Colonic mucosa (tissue), 4 donors: ENCODE measurements at regions not wholly inside any gene's neighbourhood (a gene's known extent, or its start where the extent isn't known, plus 50 kb on each side); places are given as distances from the start of the nearest gene placed in this dataset.
A peak's percentile ranks its signal among the peaks of the same experiment; 100 is the strongest.

Experiments
- DNase-seq: peaks from one replicate; pipeline ENCODE4 v3.0.0-alpha.2; 2020
- H3K27ac ChIP-seq: fragments of 200-600 bp; one replicate; pipeline ENCODE4 v1.8.0; 2021
- H3K27me3 ChIP-seq: fragments of 200-600 bp; one replicate; pipeline ENCODE4 v1.8.0; 2021
- H3K36me3 ChIP-seq: fragments of 200-600 bp; one replicate; pipeline ENCODE4 v1.8.0; 2021
- H3K4me1 ChIP-seq: fragments of 200-600 bp; one replicate; pipeline ENCODE4 v1.8.0; 2021; ENCODE audit warnings: mild to moderate bottlenecking
- H3K4me3 ChIP-seq: fragments of 200-600 bp; one replicate; pipeline ENCODE4 v1.8.0; 2021
- H3K9ac ChIP-seq, 2 donors: one replicate each; pipeline ENCODE4 v1.7.0; 2013; ENCODE audit warnings: control low read depth in 2 of 2, low read depth in 2 of 2, low read length in 2 of 2
- H3K9me3 ChIP-seq: fragments of 200-600 bp; one replicate; pipeline ENCODE4 v1.8.0; 2021
- intact Hi-C: fragments of 100-400 bp; cut with DNase I; formaldehyde crosslinking; loops from one replicate; pipeline ENCODE4 v1.14.1; 2022
- TF ChIP-seq, protein P1 (sequence below): fragments of 200-600 bp; IDR thresholded peaks from one replicate; pipeline ENCODE4 v1.8.0; 2022; ENCODE audit warnings: antibody characterized with exemption, mild to moderate bottlenecking
- donor health status: healthy.
- donor health status: DM: no; HTN: no; CAD: no.
- donor health status: DM: no; HTN: no; CAD: no.

- intact Hi-C loops, result no loop called here
- Histone ChIP-seq H3K4me1 (no peaks in the 10 kb centered on the region), H3K4me3 (no peak overlapping the region), H3K9me3 (no peaks in the 10 kb centered on the region), H3K36me3 (no peaks in the 10 kb centered on the region), H3K27ac (no peak overlapping the region), H3K27me3 (no peaks in the 10 kb centered on the region), H3K9ac (no peak overlapping the region)
- TF ChIP-seq, protein P1, sequence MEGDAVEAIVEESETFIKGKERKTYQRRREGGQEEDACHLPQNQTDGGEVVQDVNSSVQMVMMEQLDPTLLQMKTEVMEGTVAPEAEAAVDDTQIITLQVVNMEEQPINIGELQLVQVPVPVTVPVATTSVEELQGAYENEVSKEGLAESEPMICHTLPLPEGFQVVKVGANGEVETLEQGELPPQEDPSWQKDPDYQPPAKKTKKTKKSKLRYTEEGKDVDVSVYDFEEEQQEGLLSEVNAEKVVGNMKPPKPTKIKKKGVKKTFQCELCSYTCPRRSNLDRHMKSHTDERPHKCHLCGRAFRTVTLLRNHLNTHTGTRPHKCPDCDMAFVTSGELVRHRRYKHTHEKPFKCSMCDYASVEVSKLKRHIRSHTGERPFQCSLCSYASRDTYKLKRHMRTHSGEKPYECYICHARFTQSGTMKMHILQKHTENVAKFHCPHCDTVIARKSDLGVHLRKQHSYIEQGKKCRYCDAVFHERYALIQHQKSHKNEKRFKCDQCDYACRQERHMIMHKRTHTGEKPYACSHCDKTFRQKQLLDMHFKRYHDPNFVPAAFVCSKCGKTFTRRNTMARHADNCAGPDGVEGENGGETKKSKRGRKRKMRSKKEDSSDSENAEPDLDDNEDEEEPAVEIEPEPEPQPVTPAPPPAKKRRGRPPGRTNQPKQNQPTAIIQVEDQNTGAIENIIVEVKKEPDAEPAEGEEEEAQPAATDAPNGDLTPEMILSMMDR, result no peak
- DNase-seq, result no peak
Observed at GRCh38 chr4:162849937-162850336, 316.8 kb downstream of the NAF1 start.

DNA sequence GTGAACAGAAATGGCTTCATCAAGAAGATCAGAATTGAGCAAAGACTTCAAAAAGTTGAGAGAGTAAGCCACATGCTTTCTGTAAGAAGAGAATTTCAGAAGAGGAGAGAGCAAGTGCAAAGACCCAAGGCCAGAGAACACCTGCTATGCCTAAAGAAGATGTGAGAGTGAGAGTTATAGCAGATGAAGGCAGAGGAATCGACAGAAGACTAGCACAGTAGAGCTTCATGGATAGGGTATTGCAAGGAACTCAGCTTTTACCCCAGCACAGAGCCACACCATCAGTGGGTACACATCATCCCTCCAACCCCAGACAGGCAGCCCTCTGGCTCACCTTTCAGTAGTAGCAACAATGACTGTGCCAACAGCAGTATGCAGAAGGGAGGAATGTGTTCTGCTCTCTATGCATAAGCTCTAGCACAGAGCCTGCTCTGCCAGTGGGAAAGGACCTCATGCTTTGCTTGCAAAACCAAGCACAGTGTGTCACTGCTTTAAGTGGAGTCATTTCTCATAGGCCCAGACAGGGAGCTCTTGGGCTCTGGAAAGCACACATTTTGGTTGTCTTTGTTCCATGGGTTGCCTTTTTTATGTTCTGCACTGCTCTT, 318.6 kb downstream of the NAF1 start:
- TF ChIP-seq, protein P1, result no peak
- H3K9ac ChIP-seq, result no peak overlapping the region
- no peak overlapping the region for H3K27ac ChIP-seq
- no peaks in the 10 kb centered on the region for H3K9me3 ChIP-seq
- intact Hi-C loops, result no loop called here
- DNase-seq, result no peak
- no peak overlapping the region for H3K4me3 ChIP-seq
- H3K4me1 ChIP-seq, result no peaks in the 10 kb centered on the region
- no peaks in the 10 kb centered on the region for H3K27me3 ChIP-seq
- H3K36me3 ChIP-seq, result no peaks in the 10 kb centered on the region

- no peak for DNase-seq
- H3K27me3 ChIP-seq, result no peaks in the 10 kb centered on the region
- H3K9ac ChIP-seq, result no peak overlapping the region
- no peaks in the 10 kb centered on the region for H3K4me1 ChIP-seq
- H3K36me3 ChIP-seq, result no peaks in the 10 kb centered on the region
- no peak overlapping the region for H3K4me3 ChIP-seq
- TF ChIP-seq, protein P1, result no peak
- H3K9me3 ChIP-seq, result no peaks in the 10 kb centered on the region
- H3K27ac ChIP-seq, result no peak overlapping the region
- intact Hi-C loops, result no loop called here
Observed at GRCh38 chr4:162841753-162842152, 324.9 kb downstream of the NAF1 start.

DNA sequence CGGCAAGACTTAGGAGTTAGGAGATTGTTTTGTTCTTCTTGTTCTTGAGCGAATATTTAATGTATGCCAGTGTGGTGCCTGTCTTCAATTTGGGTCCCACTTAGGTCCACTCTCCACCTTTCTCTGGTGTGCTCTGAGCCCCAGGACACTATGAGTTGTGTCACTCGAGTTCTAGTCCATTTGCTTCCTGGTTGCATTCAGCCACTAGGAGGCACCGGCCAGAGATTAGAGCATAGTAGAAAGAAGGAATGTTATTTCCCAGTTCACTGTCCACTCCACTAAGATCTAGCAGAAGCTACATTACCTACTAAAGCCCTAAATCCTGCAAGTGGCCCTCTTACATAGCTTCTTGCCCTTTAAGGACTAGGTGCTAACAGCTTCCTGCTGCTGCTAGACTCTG, 326.9 kb downstream of the NAF1 start:
- Histone ChIP-seq H3K4me3 (no peak overlapping the region), H3K9me3 (no peaks in the 10 kb centered on the region), H3K4me1 (no peaks in the 10 kb centered on the region), H3K9ac (no peak overlapping the region), H3K36me3 (no peaks in the 10 kb centered on the region), H3K27ac (no peak overlapping the region), H3K27me3 (no peaks in the 10 kb centered on the region)
- TF ChIP-seq, protein P1, result no peak
- no peak for DNase-seq
- intact Hi-C loops, result no loop called here

DNA sequence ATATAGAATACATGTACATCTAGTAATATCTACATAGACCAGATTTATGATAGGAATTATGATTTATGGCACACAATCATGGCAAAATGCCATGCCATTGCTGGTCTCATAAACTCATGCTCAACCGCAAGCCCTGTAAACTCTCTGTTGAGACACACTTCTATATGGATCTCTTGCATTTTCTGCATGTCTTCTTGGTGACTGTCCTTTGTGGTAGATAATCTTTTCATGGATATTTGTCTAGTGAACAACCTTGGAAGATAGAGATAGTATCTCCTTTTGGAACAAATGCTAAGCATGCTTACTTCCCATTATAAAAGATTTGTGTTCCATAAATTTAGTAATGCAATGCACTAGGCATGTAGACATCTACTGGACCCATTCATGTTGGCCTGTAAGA, 328.0 kb downstream of the NAF1 start:
- H3K27ac ChIP-seq, result no peak overlapping the region
- no peaks in the 10 kb centered on the region for H3K4me1 ChIP-seq
- intact Hi-C loops, result no loop called here
- TF ChIP-seq, protein P1, result no peak
- no peaks in the 10 kb centered on the region for H3K27me3 ChIP-seq
- no peak overlapping the region for H3K9ac ChIP-seq
- DNase-seq, result peak; percentile 43
- H3K9me3 ChIP-seq, result no peaks in the 10 kb centered on the region
- H3K36me3 ChIP-seq, result no peaks in the 10 kb centered on the region
- no peak overlapping the region for H3K4me3 ChIP-seq
